ENCODE measurements at regions not wholly inside any gene's neighbourhood (a gene's known extent, or its start where the extent isn't known, plus 50 kb on each side); places are given as distances from the start of the nearest gene placed in this dataset.
"Not testable (repeated sequence)": the region's sequence is repeated elsewhere in the genome, so short reads cannot be mapped to it uniquely, and the experiment has no call there.

- not testable (repeated sequence) for H3K79me2 ChIP-seq (ENCODE audit: control insufficient read depth in 1 of 2, insufficient read depth in 2 of 2, low read length in 2 of 2); H4K91ac ChIP-seq (replicated peaks; ENCODE audit: insufficient read length, low read length); H2AK5ac ChIP-seq (ENCODE audit: low read depth, low read length); H3K23ac ChIP-seq (ENCODE audit: insufficient read length); H3K14ac ChIP-seq (ENCODE audit: insufficient read length); H3K9me3 ChIP-seq (ENCODE audit: insufficient read depth in 2 of 2, low read depth in 1 of 2, low read length in 1 of 2); H3K36me3 ChIP-seq (ENCODE audit: control insufficient read depth in 2 of 4, insufficient read depth in 4 of 4, low read length in 3 of 4); H2AFZ ChIP-seq (ENCODE audit: low read length); H2BK5ac ChIP-seq (ENCODE audit: low read depth, low read length); H2BK120ac ChIP-seq (replicated peaks; ENCODE audit: low read depth, low read length); H3K18ac ChIP-seq (ENCODE audit: extremely low read depth, low read length); H3K23me2 ChIP-seq (ENCODE audit: low read depth, low read length); H4K20me1 ChIP-seq (replicated peaks in 1 of 2; ENCODE audit: control insufficient read depth in 1 of 2, insufficient read depth in 2 of 2, low read length in 2 of 2); H3K4me2 ChIP-seq (ENCODE audit: insufficient read depth in 1 of 2, low read depth in 2 of 2, low read length in 2 of 2); H3K56ac ChIP-seq (replicated peaks; ENCODE audit: insufficient read length, low read depth, low read length); H3K27ac ChIP-seq (ENCODE audit: low read depth, low read length); H4K8ac ChIP-seq (ENCODE audit: extremely low read depth, insufficient read depth, low read length); H2BK12ac ChIP-seq (ENCODE audit: low read depth, low read length); H3K4me1 ChIP-seq (replicated peaks in 1 of 4; ENCODE audit: control insufficient read depth in 3 of 4, insufficient read depth in 4 of 4, low read length in 3 of 4); H2BK15ac ChIP-seq (ENCODE audit: low read length); H2BK20ac ChIP-seq (ENCODE audit: low read length); H3K4ac ChIP-seq (replicated peaks; ENCODE audit: insufficient read length, low read depth, low read length); H4K5ac ChIP-seq (ENCODE audit: insufficient read length, low read depth, low read length); H3K79me1 ChIP-seq (ENCODE audit: low read depth, low read length); H3K27me3 ChIP-seq (replicated peaks in 1 of 4; ENCODE audit: control insufficient read depth in 3 of 4, extremely low read depth in 1 of 4, insufficient read depth in 3 of 4, low read length in 3 of 4); H3K4me3 ChIP-seq (ENCODE audit: extremely low read depth in 1 of 4, insufficient read depth in 2 of 4, low read depth in 3 of 4, low read length in 4 of 4); FAIRE-seq; DNase-seq (ENCODE audit: low read depth in 1 of 2, low spot score in 2 of 2); H3K9ac ChIP-seq (replicated peaks in 1 of 4; ENCODE audit: extremely low read depth in 1 of 4, low read depth in 3 of 4, low read length in 3 of 4)
- CTCF ChIA-PET (ENCODE audit: partially characterized antibody), result interaction anchor here (1.6 kb wide), 1 partner anchor 24 kb away, joined by 4 read pairs; no protein-coding TSS in a partner anchor
- WGBS, 2 experiments (ENCODE audit: extremely low coverage in 1 of 2, insufficient coverage in 1 of 2, insufficient read length in 1 of 2, insufficient replicate concordance in 2 of 2, low coverage in 1 of 2, low lambda C conversion rate in 2 of 2, missing lambda C conversion rate in 1 of 2), result 70% methylated on average over 8 of the region's 8 CpGs; no CpG with 5 or more reads in 1 of the 2 experiments
- POLR2A ChIA-PET (ENCODE audit: partially characterized antibody), result interaction anchor here (0.6 kb wide), 1 partner anchor 99 kb away, joined by 3 read pairs; no protein-coding TSS in a partner anchor
Measured at GRCh38 chr5:1982561-1982960, 99.8 kb upstream of the IRX4 start.

Data from H1 (cell line).